HepG2 (cell line): ENCODE measurements at regions not wholly inside any gene's neighbourhood (a gene's known extent, or its start where the extent isn't known, plus 50 kb on each side); places are given as distances from the start of the nearest gene placed in this dataset.

Source experiments
- ATAC-seq: fragments of 200-7000 bp; cut with Tn5 transposase; 3 replicates; pipeline ENCODE4 v1.9.1; 2020; ENCODE audit warnings: mild to moderate bottlenecking, moderate library complexity
- BruUV-seq: library from RNA; stranded (reverse); fragments of 400-500 nt; replicated peaks from 2 replicates; lab custom pipeline; 2021; lab: Mats Ljungman, UMichigan
- CTCF ChIA-PET: fragments of 300-600 bp; formaldehyde crosslinking; extraction: SDS; loops from one replicate; lab custom pipeline; 2021; ENCODE audit warnings: low total read pairs, inconsistent platforms, low intra/inter-chr PET ratio; lab: Yijun Ruan, JAX
- POLR2A ChIA-PET: fragments of 350-600 bp; sonication (Branson Sonifier 250); formaldehyde crosslinking; loops from one replicate; lab custom pipeline; 2020; ENCODE audit warnings: antibody characterized with exemption, inconsistent platforms; lab: Yijun Ruan, JAX
- DNase-seq: peaks from one replicate; pipeline ENCODE4 v3.0.0-alpha.2; 2015; ENCODE audit warnings: low spot score
- FAIRE-seq: peaks from 3 replicates; lab custom pipeline; 2011; peaks lifted over from hg19 to GRCh38; lab: Jason Lieb, UNC
- H2AFZ ChIP-seq: one replicate; pipeline ENCODE4 v1.6.1; 2011; ENCODE audit warnings: low read length, inconsistent platforms
- H3K27ac ChIP-seq: fragments of 300-600 bp; 3 replicates; pipeline ENCODE4 v1.8.0; 2011; ENCODE audit warnings: mixed run types, mild to moderate bottlenecking, mixed read lengths, low read length, inconsistent platforms; ENCODE audit not compliant: insufficient read depth; ENCODE audit errors: extremely low read length
- H3K27me3 ChIP-seq, 2 experiments: fragments of 200-600 bp in 1 of 2; 2 replicates in 1 of 2; 3 replicates in 1 of 2; pipeline versions ENCODE4 v1.6.0 to v1.8.0; 2011; ENCODE audit warnings: low read length in 2 of 2, mild to moderate bottlenecking in 2 of 2, moderate library complexity in 2 of 2, inconsistent platforms in 1 of 2; ENCODE audit not compliant: insufficient read depth in 2 of 2, control insufficient read depth in 1 of 2
- H3K36me3 ChIP-seq, 2 experiments: fragments of 200-600 bp in 1 of 2; replicated peaks in 1 of 2; 2 replicates in 1 of 2; 3 replicates in 1 of 2; pipeline versions ENCODE4 v1.5.1 to v1.8.0; 2011; ENCODE audit warnings: low read length in 2 of 2, inconsistent platforms in 1 of 2; ENCODE audit not compliant: insufficient read depth in 2 of 2, control insufficient read depth in 1 of 2
- H3K4me1 ChIP-seq: 2 replicates; pipeline ENCODE4 v1.5.1; 2012; ENCODE audit warnings: low read length, inconsistent platforms; ENCODE audit not compliant: insufficient read depth
- H3K4me2 ChIP-seq: 2 replicates; pipeline ENCODE4 v1.6.0; 2011; ENCODE audit warnings: low read depth, low read length, inconsistent platforms
- H3K4me3 ChIP-seq, 3 experiments: fragments of 200-600 bp in 1 of 3; sonication (generic), shearing (Covaris generic) in 1 of 3; replicated peaks in 1 of 3; 2 replicates each; pipeline ENCODE4 v1.5.1; 2011 to 2016; ENCODE audit warnings: low read length in 3 of 3, inconsistent platforms in 2 of 3, low read depth in 2 of 3, mild to moderate bottlenecking in 2 of 3, control low read depth in 1 of 3, mixed read lengths in 1 of 3; ENCODE audit not compliant: insufficient read depth in 1 of 3
- H3K79me2 ChIP-seq: one replicate; pipeline ENCODE4 v1.6.1; 2011; ENCODE audit warnings: low read length, inconsistent platforms; ENCODE audit not compliant: insufficient read depth
- H3K9ac ChIP-seq: 2 replicates; pipeline ENCODE4 v1.6.0; 2011; ENCODE audit warnings: mild to moderate bottlenecking, low read depth, low read length, inconsistent platforms; ENCODE audit not compliant: insufficient read depth
- H3K9me3 ChIP-seq: 2 replicates; pipeline ENCODE4 v1.5.1; 2012; ENCODE audit warnings: mild to moderate bottlenecking, low read length
- H4K20me1 ChIP-seq: 2 replicates; pipeline ENCODE4 v1.6.0; 2011; ENCODE audit warnings: inconsistent platforms, mild to moderate bottlenecking, low read length, moderate library complexity; ENCODE audit not compliant: insufficient read depth
- CHCHD3 ChIP-seq: sonication (generic); formaldehyde crosslinking; IDR thresholded peaks from 2 replicates; pipeline ENCODE4 v1.8.0; 2022; ENCODE audit warnings: mild to moderate bottlenecking, missing genetic modification reagents, moderate library complexity
- CREB1 ChIP-seq, 2 experiments: fragments of 450-650 bp in 1 of 2; IDR thresholded peaks; 2 replicates each; pipeline ENCODE4 v1.6.1; 2016 to 2017; ENCODE audit warnings: control low read depth in 1 of 2, mild to moderate bottlenecking in 1 of 2, missing compliant biosample characterization in 1 of 2, missing genetic modification characterization in 1 of 2
- DR1 ChIP-seq: sonication (generic); formaldehyde crosslinking; IDR thresholded peaks from 2 replicates; pipeline ENCODE4 v1.8.0; 2021; ENCODE audit warnings: mild to moderate bottlenecking, missing genetic modification reagents, inconsistent platforms
- HOXA5 ChIP-seq: sonication (generic); formaldehyde crosslinking; IDR thresholded peaks from 2 replicates; pipeline ENCODE4 v1.4.0; 2020; ENCODE audit warnings: missing genetic modification reagents
- MTF1 ChIP-seq: sonication (generic); formaldehyde crosslinking; IDR thresholded peaks from 2 replicates; pipeline ENCODE4 v1.5.0; 2020; ENCODE audit warnings: missing genetic modification reagents
- PPARG ChIP-seq: conservative IDR thresholded peaks from 2 replicates; pipeline ENCODE4 v1.6.1; 2016; ENCODE audit warnings: missing biosample characterization, missing genetic modification reagents
- RFX3 ChIP-seq: IDR thresholded peaks from 2 replicates; pipeline ENCODE4 v1.6.1; 2016; ENCODE audit warnings: missing biosample characterization, missing genetic modification reagents
- SMARCE1 ChIP-seq: fragments of 450-650 bp; IDR thresholded peaks from 2 replicates; pipeline ENCODE4 v1.6.1; 2017; ENCODE audit warnings: borderline replicate concordance
- SSRP1 ChIP-seq: IDR thresholded peaks from 2 replicates; pipeline ENCODE4 v1.6.1; 2016; ENCODE audit warnings: control low read depth
- ZNF616 ChIP-seq: sonication (generic); formaldehyde crosslinking; IDR thresholded peaks from 2 replicates; pipeline ENCODE4 v1.5.0; 2020; ENCODE audit warnings: low read depth, mild to moderate bottlenecking, missing genetic modification reagents
- ZNF747 ChIP-seq: sonication (generic); formaldehyde crosslinking; IDR thresholded peaks from 2 replicates; pipeline ENCODE4 v1.8.1; 2023; ENCODE audit warnings: missing genetic modification reagents, mild to moderate bottlenecking, borderline replicate concordance
- ZNF766 ChIP-seq: sonication (generic); formaldehyde crosslinking; IDR thresholded peaks from 2 replicates; pipeline ENCODE4 v1.5.0; 2020; ENCODE audit warnings: missing genetic modification reagents, borderline replicate concordance
- WGBS: methylation state at CpG from one replicate; pipeline ENCODE4 v1.1.6; 2017; ENCODE audit warnings: low lambda C conversion rate; 5-methylcytosine and 5-hydroxymethylcytosine counted together
- in situ Hi-C: cut with HindIII; loops from 2 replicates; pipeline ENCODE4 v1.10.0; 2017; ENCODE audit warnings: low pct_unique_long_range_greater_than_20kb; ENCODE audit not compliant: extremely low pct_ligation_motif_present
- intact Hi-C: fragments of 100-400 bp; cut with micrococcal nuclease; formaldehyde crosslinking; loops from one replicate; pipeline ENCODE4 v1.10.0; 2022; ENCODE audit not compliant: unreplicated experiment
- TF ChIP-seq, protein P1 (sequence below): sonication (generic); formaldehyde crosslinking; IDR thresholded peaks from 2 replicates; pipeline ENCODE4 v1.4.0; 2020; ENCODE audit warnings: missing genetic modification reagents
- TF ChIP-seq, protein P2 (sequence below): sonication (generic); formaldehyde crosslinking; IDR thresholded peaks from 2 replicates; pipeline ENCODE4 v1.5.0; 2020; ENCODE audit warnings: mild to moderate bottlenecking, missing genetic modification reagents, borderline replicate concordance

DNA sequence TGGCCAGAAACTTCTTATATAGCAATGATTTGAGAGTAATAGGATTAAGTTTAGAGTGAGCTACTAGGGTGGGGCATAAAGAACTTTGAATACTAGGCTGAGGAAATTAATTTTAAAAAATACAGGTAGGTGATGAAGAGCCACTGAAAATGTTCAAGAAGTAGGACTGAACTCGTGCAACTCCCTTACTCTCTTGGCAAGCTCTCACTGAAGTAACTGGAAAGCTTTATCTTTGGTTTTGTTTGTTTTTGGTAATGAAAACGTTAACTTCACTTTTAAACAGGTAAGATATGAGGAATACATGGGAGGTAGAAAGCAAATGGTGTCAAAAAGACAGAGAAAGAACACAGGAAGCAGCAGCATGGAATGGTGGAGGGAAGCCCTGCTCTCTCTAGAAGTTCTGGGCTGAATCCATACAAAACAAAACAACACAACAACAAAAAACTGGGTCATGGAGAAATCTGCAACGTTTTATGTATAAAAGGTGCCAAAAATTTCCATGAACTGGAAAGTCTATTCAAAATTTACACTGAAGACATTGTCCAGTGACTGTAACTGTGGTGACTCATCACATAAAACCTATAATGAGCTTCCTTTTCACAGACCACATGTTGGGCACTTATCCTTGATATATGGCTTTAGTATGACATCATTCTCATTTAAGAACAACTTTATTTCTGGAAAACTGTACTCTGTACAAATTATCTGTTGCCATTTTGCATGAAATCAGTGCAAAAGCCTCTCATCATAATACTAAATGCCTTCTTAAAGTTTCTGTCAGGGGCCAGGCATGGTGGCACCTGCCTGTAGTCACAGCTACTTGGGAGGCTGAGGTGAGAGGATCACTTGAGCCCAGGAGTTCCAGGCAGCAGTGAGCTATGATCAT is 91.2 kb upstream of the CHD1 start (continued):
- TF ChIP-seq SSRP1 (CRISPR knock-in tag) (no peak), HOXA5 (CRISPR knock-in tag) (no peak), RFX3 (CRISPR knock-in tag) (no peak), SMARCE1 (no peak), DR1 (no peak), CREB1 (IDR thresholded peaks at IDR 0.05) (peak; percentile 80), CREB1 (CRISPR knock-in tag; IDR thresholded peaks at IDR 0.05) (no peak)
- TF ChIP-seq, protein P1, sequence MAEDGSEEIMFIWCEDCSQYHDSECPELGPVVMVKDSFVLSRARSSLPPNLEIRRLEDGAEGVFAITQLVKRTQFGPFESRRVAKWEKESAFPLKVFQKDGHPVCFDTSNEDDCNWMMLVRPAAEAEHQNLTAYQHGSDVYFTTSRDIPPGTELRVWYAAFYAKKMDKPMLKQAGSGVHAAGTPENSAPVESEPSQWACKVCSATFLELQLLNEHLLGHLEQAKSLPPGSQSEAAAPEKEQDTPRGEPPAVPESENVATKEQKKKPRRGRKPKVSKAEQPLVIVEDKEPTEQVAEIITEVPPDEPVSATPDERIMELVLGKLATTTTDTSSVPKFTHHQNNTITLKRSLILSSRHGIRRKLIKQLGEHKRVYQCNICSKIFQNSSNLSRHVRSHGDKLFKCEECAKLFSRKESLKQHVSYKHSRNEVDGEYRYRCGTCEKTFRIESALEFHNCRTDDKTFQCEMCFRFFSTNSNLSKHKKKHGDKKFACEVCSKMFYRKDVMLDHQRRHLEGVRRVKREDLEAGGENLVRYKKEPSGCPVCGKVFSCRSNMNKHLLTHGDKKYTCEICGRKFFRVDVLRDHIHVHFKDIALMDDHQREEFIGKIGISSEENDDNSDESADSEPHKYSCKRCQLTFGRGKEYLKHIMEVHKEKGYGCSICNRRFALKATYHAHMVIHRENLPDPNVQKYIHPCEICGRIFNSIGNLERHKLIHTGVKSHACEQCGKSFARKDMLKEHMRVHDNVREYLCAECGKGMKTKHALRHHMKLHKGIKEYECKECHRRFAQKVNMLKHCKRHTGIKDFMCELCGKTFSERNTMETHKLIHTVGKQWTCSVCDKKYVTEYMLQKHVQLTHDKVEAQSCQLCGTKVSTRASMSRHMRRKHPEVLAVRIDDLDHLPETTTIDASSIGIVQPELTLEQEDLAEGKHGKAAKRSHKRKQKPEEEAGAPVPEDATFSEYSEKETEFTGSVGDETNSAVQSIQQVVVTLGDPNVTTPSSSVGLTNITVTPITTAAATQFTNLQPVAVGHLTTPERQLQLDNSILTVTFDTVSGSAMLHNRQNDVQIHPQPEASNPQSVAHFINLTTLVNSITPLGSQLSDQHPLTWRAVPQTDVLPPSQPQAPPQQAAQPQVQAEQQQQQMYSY: no peak

DNA sequence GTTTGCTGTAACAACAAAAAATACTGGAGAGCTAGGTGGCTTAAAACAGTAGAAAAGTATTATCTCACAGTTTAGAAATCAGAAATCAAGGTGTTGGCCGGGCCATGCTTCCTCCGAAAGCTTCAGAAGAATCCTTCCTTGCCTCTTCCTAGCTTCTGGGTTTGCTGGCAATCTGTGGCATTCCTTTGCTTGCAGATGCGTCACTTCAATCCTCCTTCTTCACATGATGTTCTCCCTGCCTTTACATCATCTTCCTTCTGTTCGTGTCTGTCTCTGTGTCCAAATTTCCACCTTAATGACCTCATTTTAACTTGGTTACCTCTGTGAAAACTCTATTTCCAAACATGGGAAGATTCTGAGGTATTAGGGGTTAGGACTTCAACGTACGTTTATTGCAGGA is 90.4 kb upstream of the CHD1 start:
- Histone ChIP-seq H3K27me3 (no peaks in the 10 kb centered on the region; a peak in 1 of 5 replicates), H3K79me2 (no peaks in the 10 kb centered on the region), H2AFZ (peak overlapping the region; percentile 6), H3K4me2 (no peak overlapping the region), H3K4me3 (no peak overlapping the region), H3K36me3 (no peaks in the 10 kb centered on the region), H3K4me1 (peaks cover 32% of the 10 kb centered on the region), H3K27ac (no peak overlapping the region), H3K9me3 (no peaks in the 10 kb centered on the region), H3K9ac (no peak overlapping the region), H4K20me1 (no peaks in the 10 kb centered on the region)
- ChIA-PET CTCF (no interaction called here), POLR2A (no interaction called here)
- 86% methylated on average over 6 of the region's 6 CpGs for WGBS
- TF ChIP-seq, protein P2, sequence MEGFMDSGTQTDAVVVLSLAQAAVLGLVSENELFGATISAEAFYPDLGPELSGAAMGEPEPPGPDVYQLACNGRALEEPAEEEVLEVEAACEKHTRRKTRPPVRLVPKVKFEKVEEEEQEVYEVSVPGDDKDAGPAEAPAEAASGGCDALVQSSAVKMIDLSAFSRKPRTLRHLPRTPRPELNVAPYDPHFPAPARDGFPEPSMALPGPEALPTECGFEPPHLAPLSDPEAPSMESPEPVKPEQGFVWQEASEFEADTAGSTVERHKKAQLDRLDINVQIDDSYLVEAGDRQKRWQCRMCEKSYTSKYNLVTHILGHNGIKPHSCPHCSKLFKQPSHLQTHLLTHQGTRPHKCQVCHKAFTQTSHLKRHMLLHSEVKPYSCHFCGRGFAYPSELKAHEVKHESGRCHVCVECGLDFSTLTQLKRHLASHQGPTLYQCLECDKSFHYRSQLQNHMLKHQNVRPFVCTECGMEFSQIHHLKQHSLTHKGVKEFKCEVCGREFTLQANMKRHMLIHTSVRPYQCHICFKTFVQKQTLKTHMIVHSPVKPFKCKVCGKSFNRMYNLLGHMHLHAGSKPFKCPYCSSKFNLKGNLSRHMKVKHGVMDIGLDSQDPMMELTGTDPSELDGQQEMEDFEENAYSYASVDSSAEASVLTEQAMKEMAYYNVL (CRISPR knock-in tag): no peak
- no peak for TF ChIP-seq ZNF616 (CRISPR knock-in tag)
- TF ChIP-seq MTF1 (CRISPR knock-in tag): no peak
- no peak for TF ChIP-seq CHCHD3 (CRISPR knock-in tag)
- TF ChIP-seq ZNF747 (CRISPR knock-in tag): no peak
- no peak for TF ChIP-seq PPARG
- no peak for TF ChIP-seq ZNF766 (CRISPR knock-in tag)
- ATAC-seq: no peak
- no peak for DNase-seq
- no TSS peak for BruUV-seq
- in situ Hi-C loops: no loop called here
- FAIRE-seq: no peak
- intact Hi-C loops: no loop called here
